Activated B cell treated with CpG ODN at 0.5 μM for 24 hours (primary cell): ENCODE measurements at regions not wholly inside any gene's neighbourhood (a gene's known extent, or its start where the extent isn't known, plus 50 kb on each side); places are given as distances from the start of the nearest gene placed in this dataset.
"Not testable (repeated sequence)": the region's sequence is repeated elsewhere in the genome, so short reads cannot be mapped to it uniquely, and the experiment has no call there.

Experiments
- ATAC-seq: fragments of 200-7000 bp; cut with Tn5 transposase; one replicate; pipeline ENCODE4 v1.10.0; 2021; ENCODE audit warnings: low read depth, mild to moderate bottlenecking, moderate library complexity
- CTCF ChIA-PET: fragments of 350-600 bp; sonication (Branson Sonifier 250); formaldehyde crosslinking; loops from one replicate; lab custom pipeline; 2021; ENCODE audit warnings: antibody characterized with exemption; lab: Charles Lee
- POLR2A ChIA-PET: fragments of 350-600 bp; sonication (Branson Sonifier 250); formaldehyde crosslinking; loops from one replicate; lab custom pipeline; 2021; ENCODE audit warnings: antibody characterized with exemption; lab: Charles Lee
- DNase-seq: peaks from one replicate; pipeline ENCODE4 v3.0.0; 2022
- H3K27ac Mint-ChIP-seq: one replicate; pipeline ENCODE4 v1.8.0; 2020; ENCODE audit warnings: mixed read lengths
- H3K27me3 Mint-ChIP-seq: one replicate; pipeline ENCODE4 v1.8.0; 2021; ENCODE audit warnings: mixed read lengths
- H3K36me3 Mint-ChIP-seq: one replicate; pipeline ENCODE4 v1.8.0; 2021; ENCODE audit warnings: low read depth, mixed read lengths
- H3K4me1 Mint-ChIP-seq: one replicate; pipeline ENCODE4 v1.8.0; 2021; ENCODE audit warnings: mixed read lengths
- H3K4me3 Mint-ChIP-seq: one replicate; pipeline ENCODE4 v1.8.0; 2020; ENCODE audit warnings: mild to moderate bottlenecking, mixed read lengths
- H3K9me3 Mint-ChIP-seq: one replicate; pipeline ENCODE4 v1.8.0; 2020; ENCODE audit warnings: mixed read lengths
- intact Hi-C: fragments of 100-400 bp; cut with micrococcal nuclease; formaldehyde crosslinking; loops from one replicate; pipeline ENCODE4 v1.15.1; 2024
- TF ChIP-seq, protein P1 (sequence below): fragments of 200-600 bp; IDR thresholded peaks from one replicate; pipeline ENCODE4 v1.8.0; 2022; ENCODE audit warnings: antibody characterized with exemption, mild to moderate bottlenecking

DNA sequence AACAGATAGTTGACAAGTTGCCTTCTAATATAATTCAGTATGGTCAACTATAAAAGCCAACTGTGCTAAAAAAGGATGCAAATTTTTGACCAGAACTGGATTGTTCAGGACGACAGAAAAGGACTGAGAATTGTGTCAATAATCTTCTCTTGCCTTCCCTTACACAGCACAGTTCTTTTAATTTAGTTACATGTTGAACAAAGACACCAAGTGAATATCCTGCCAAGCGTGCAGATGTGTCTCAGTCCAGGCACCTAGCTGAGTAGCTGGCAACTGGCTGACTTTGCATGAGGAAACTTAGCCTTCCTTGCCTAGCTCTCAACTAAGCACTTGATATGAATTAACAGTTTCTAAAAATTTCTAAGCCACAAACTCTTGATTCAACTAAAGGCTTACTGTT lies 801.4 kb downstream of the BCL11A start:
- no peaks in the 10 kb centered on the region for H3K4me1 Mint-ChIP-seq

DNA sequence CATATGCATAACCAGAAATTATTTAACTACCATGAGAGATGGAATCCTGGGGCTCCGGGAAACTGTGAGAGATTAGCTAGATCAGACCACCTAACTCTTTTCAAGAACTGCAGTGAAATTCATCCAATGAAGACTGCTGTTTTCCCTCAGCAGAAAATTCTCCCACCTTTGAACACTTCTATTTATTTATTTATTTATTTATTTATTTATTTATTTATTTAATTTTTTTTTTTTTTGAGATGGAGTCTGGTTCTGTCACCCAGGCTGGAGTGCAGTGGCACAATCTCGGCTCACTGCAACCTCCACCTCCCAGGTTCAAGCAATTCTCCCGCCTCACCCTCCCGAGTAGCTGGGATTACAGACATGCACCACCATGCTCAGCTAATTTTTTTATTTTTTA lies 802.2 kb downstream of the BCL11A start:
- intact Hi-C loops, H3K36me3 Mint-ChIP-seq, H3K27me3 Mint-ChIP-seq, ATAC-seq, H3K4me3 Mint-ChIP-seq, H3K4me1 Mint-ChIP-seq, CTCF ChIA-PET, DNase-seq, H3K9me3 Mint-ChIP-seq, H3K27ac Mint-ChIP-seq: not testable (repeated sequence)
- POLR2A ChIA-PET = interaction anchor here (0.7 kb wide), 1 partner anchor 297 kb away, joined by 3 read pairs; no protein-coding TSS in a partner anchor

More for the DNA sequence above, 801.4 kb downstream of the BCL11A start:
- no peak overlapping the region for H3K27ac Mint-ChIP-seq
- ATAC-seq = no peak
- H3K4me3 Mint-ChIP-seq = no peak overlapping the region
- H3K27me3 Mint-ChIP-seq = no peaks in the 10 kb centered on the region
- ChIA-PET POLR2A (no interaction called here), CTCF (no interaction called here)
- no peaks in the 10 kb centered on the region for H3K36me3 Mint-ChIP-seq
- H3K9me3 Mint-ChIP-seq = no peaks in the 10 kb centered on the region
- DNase-seq = no peak
- intact Hi-C loops = no loop called here
- TF ChIP-seq, protein P1, sequence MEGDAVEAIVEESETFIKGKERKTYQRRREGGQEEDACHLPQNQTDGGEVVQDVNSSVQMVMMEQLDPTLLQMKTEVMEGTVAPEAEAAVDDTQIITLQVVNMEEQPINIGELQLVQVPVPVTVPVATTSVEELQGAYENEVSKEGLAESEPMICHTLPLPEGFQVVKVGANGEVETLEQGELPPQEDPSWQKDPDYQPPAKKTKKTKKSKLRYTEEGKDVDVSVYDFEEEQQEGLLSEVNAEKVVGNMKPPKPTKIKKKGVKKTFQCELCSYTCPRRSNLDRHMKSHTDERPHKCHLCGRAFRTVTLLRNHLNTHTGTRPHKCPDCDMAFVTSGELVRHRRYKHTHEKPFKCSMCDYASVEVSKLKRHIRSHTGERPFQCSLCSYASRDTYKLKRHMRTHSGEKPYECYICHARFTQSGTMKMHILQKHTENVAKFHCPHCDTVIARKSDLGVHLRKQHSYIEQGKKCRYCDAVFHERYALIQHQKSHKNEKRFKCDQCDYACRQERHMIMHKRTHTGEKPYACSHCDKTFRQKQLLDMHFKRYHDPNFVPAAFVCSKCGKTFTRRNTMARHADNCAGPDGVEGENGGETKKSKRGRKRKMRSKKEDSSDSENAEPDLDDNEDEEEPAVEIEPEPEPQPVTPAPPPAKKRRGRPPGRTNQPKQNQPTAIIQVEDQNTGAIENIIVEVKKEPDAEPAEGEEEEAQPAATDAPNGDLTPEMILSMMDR = no peak

DNA sequence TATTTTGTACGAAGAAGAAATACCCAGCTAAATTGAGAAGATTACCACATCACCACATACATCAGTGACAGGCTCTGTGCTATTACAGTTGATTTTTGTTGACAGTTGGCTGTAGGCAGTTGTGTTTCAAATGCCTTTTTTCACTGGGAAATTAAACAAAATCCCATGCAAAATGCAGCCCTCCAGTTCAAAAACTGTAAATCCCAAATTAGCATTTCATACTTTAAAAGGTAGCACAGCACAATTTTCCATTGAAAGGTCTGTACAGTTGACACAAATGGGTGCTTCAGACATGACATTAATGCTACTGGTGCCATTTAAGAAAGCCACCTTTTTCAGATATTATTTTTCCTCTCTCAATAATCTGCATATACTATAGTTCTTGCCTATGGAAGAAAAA lies 807.2 kb downstream of the BCL11A start:
- Mint-ChIP-seq H3K36me3 (no peaks in the 10 kb centered on the region), H3K27me3 (no peaks in the 10 kb centered on the region), H3K27ac (no peak overlapping the region), H3K4me1 (no peaks in the 10 kb centered on the region), H3K4me3 (no peak overlapping the region), H3K9me3 (no peaks in the 10 kb centered on the region)
- ATAC-seq (no peak), DNase-seq (no peak)
- ChIA-PET POLR2A (no interaction called here), CTCF (no interaction called here)
- TF ChIP-seq, protein P1 = no peak
- intact Hi-C loops = no loop called here

DNA sequence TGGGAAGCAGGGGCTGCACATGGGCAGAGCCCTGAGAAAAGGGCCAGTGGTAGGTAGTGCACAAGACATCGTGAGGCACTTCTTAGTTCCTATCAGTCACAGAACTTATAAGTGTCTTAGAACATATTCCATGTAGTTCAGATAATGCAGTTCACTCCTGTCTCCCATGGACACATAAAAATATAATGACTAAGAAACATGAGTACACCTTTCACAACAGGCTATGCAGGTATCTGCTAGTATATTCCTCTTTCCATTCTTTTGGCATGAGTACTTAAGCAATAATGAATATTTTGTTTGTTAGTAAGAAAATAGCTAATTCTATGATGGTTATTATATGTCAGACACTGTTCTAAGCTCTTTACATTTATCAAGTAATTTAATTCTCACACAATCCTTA lies 808.4 kb downstream of the BCL11A start:
- ChIA-PET POLR2A (no interaction called here), CTCF (no interaction called here)
- Mint-ChIP-seq H3K4me1 (no peaks in the 10 kb centered on the region), H3K36me3 (no peaks in the 10 kb centered on the region), H3K9me3 (no peaks in the 10 kb centered on the region), H3K27me3 (no peaks in the 10 kb centered on the region), H3K4me3 (no peak overlapping the region), H3K27ac (no peak overlapping the region)
- DNase-seq = no peak
- no peak for ATAC-seq
- TF ChIP-seq, protein P1 = no peak
- intact Hi-C loops = no loop called here

DNA sequence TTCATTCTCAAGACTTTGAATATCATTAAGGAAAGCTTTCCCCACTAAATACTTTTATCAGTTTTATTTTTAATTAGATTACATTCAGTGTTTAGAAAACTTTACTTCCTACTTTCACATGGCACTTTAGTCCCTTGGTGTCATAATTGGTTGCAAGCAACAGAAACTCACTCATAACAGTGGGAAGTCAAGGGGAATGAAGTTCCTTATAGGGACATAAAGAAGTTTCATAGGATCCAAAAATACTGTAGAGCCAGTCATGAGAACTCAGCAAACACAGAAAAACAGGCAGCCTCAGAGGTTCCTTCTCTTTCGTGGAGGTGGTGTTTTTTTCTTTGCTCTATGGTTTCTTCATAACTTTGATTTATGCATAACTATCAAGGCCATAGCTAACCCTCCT lies 809.0 kb downstream of the BCL11A start:
- Mint-ChIP-seq H3K4me1 (no peaks in the 10 kb centered on the region), H3K9me3 (no peaks in the 10 kb centered on the region), H3K27ac (no peak overlapping the region), H3K27me3 (no peaks in the 10 kb centered on the region), H3K4me3 (no peak overlapping the region), H3K36me3 (no peaks in the 10 kb centered on the region)
- ChIA-PET CTCF (no interaction called here), POLR2A (no interaction called here)
- DNase-seq (no peak), ATAC-seq (no peak)
- intact Hi-C loops = no loop called here
- TF ChIP-seq, protein P1 = no peak

DNA sequence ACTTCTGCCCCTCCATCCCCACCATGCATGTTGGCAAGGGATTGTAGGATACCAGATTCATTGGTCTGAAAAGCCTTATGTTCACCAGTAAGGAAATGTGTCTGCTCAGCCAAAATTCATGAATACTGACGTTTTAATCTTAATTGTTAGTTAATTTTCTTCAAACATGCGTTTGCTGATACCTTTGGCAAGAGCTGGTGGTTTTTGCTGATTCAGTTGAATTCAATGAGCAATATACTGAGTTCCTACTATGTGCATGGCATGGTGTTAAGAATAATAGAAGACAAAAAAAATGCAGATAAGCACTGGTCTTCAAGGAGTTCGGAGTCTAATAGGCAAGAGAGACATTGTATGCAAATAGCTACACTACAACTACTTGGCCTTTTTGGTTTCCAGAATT lies 811.6 kb downstream of the BCL11A start:
- TF ChIP-seq, protein P1 = no peak
- DNase-seq = no peak
- Mint-ChIP-seq H3K36me3 (no peaks in the 10 kb centered on the region), H3K9me3 (no peaks in the 10 kb centered on the region), H3K4me1 (no peaks in the 10 kb centered on the region), H3K4me3 (no peak overlapping the region), H3K27me3 (no peaks in the 10 kb centered on the region), H3K27ac (no peak overlapping the region)
- POLR2A ChIA-PET = no interaction called here
- intact Hi-C loops = no loop called here
- ATAC-seq = no peak
- CTCF ChIA-PET = no interaction called here
